Mesenchymal stem cell (in vitro differentiated cells and primary cell): ENCODE measurements at regions not wholly inside any gene's neighbourhood (a gene's known extent, or its start where the extent isn't known, plus 50 kb on each side); places are given as distances from the start of the nearest gene placed in this dataset.

Source experiments
- DNase-seq: peaks from one replicate; pipeline ENCODE4 v3.0.0-alpha.2; 2013
- H2AFZ ChIP-seq: one replicate; pipeline ENCODE4 v1.6.1; 2013; ENCODE audit warnings: low read depth, mild to moderate bottlenecking, control low read depth, inconsistent platforms, low read length, moderate library complexity
- H2AK5ac ChIP-seq: 2 replicates; pipeline ENCODE4 v1.6.1; 2013; ENCODE audit warnings: low read length, moderate library complexity, mild to moderate bottlenecking, inconsistent platforms; ENCODE audit not compliant: severe bottlenecking
- H2BK120ac ChIP-seq: one replicate; pipeline ENCODE4 v1.6.1; 2013; ENCODE audit warnings: low read depth, mild to moderate bottlenecking, inconsistent platforms, low read length, moderate library complexity
- H2BK12ac ChIP-seq, 2 experiments: one replicate each; pipeline ENCODE4 v1.6.1; 2013; ENCODE audit warnings: inconsistent platforms in 2 of 2, low read length in 2 of 2, mild to moderate bottlenecking in 2 of 2, moderate library complexity in 2 of 2, control low read depth in 1 of 2
- H2BK15ac ChIP-seq: one replicate; pipeline ENCODE4 v1.6.1; 2013; ENCODE audit warnings: mild to moderate bottlenecking, low read depth, inconsistent platforms; ENCODE audit not compliant: poor library complexity, severe bottlenecking
- H2BK5ac ChIP-seq: 2 replicates; pipeline ENCODE4 v1.6.1; 2013; ENCODE audit warnings: low read depth, mild to moderate bottlenecking, low read length, control low read depth, inconsistent platforms; ENCODE audit not compliant: poor library complexity, severe bottlenecking
- H3K14ac ChIP-seq, 2 experiments: one replicate each; pipeline ENCODE4 v1.6.1; 2013; ENCODE audit warnings: inconsistent platforms in 2 of 2, low read length in 2 of 2, control low read depth in 1 of 2, mild to moderate bottlenecking in 1 of 2, moderate library complexity in 1 of 2
- H3K18ac ChIP-seq, 2 experiments: one replicate each; pipeline ENCODE4 v1.6.1; 2013; ENCODE audit warnings: inconsistent platforms in 2 of 2, low read length in 2 of 2, control low read depth in 1 of 2, low read depth in 1 of 2, mild to moderate bottlenecking in 1 of 2
- H3K23ac ChIP-seq, 2 experiments: one replicate each; pipeline ENCODE4 v1.6.1; 2013; ENCODE audit warnings: inconsistent platforms in 2 of 2, low read length in 2 of 2, mild to moderate bottlenecking in 2 of 2, moderate library complexity in 2 of 2, control low read depth in 1 of 2
- H3K27ac ChIP-seq: 2 replicates; pipeline ENCODE4 v1.5.1; 2013; ENCODE audit warnings: mild to moderate bottlenecking, moderate library complexity, low read length, control low read depth, inconsistent platforms; ENCODE audit not compliant: poor library complexity, severe bottlenecking
- H3K27me3 ChIP-seq, 2 experiments: 2 replicates each; pipeline versions ENCODE4 v1.6.1 to v1.7.0; 2013; ENCODE audit warnings: low read length in 2 of 2, mild to moderate bottlenecking in 2 of 2, moderate library complexity in 2 of 2, control low read depth in 1 of 2, inconsistent platforms in 1 of 2; ENCODE audit not compliant: control insufficient read depth in 1 of 2, insufficient read depth in 1 of 2
- H3K36me3 ChIP-seq, 2 experiments: 2 replicates each; pipeline versions ENCODE4 v1.6.1 to v1.7.0; 2013; ENCODE audit warnings: low read length in 2 of 2, control low read depth in 1 of 2, inconsistent platforms in 1 of 2, low read depth in 1 of 2, mild to moderate bottlenecking in 1 of 2; ENCODE audit not compliant: insufficient read depth in 2 of 2, control insufficient read depth in 1 of 2
- H3K4ac ChIP-seq, 2 experiments: one replicate each; pipeline ENCODE4 v1.6.1; 2013; ENCODE audit warnings: inconsistent platforms in 2 of 2, low read length in 2 of 2, mild to moderate bottlenecking in 2 of 2, moderate library complexity in 2 of 2, control low read depth in 1 of 2, low read depth in 1 of 2
- H3K4me1 ChIP-seq: 2 replicates; pipeline ENCODE4 v1.6.1; 2013; ENCODE audit warnings: low read depth, low read length, control low read depth; ENCODE audit not compliant: control insufficient read depth, insufficient read depth
- H3K4me2 ChIP-seq: 2 replicates; pipeline ENCODE4 v1.6.1; 2013; ENCODE audit warnings: low read length, mild to moderate bottlenecking, inconsistent platforms; ENCODE audit not compliant: poor library complexity, severe bottlenecking
- H3K4me3 ChIP-seq, 2 experiments: 2 replicates each; pipeline versions ENCODE4 v1.5.1 to v1.7.0; 2013; ENCODE audit warnings: low read length in 2 of 2, mild to moderate bottlenecking in 2 of 2, control low read depth in 1 of 2, low read depth in 1 of 2; ENCODE audit not compliant: insufficient read depth in 1 of 2
- H3K79me1 ChIP-seq: replicated peaks from 2 replicates; pipeline ENCODE4 v1.6.1; 2013; ENCODE audit warnings: mild to moderate bottlenecking, control low read depth, low read length, inconsistent platforms; ENCODE audit not compliant: poor library complexity, severe bottlenecking
- H3K9ac ChIP-seq: 2 replicates; pipeline ENCODE4 v1.7.0; 2013; ENCODE audit warnings: mild to moderate bottlenecking, low read length, moderate library complexity
- H3K9me3 ChIP-seq: 2 replicates; pipeline ENCODE4 v1.7.0; 2013; ENCODE audit warnings: mild to moderate bottlenecking, low read length; ENCODE audit not compliant: control insufficient read depth
- H4K8ac ChIP-seq: one replicate; pipeline ENCODE4 v1.6.1; 2013; ENCODE audit warnings: inconsistent platforms, mild to moderate bottlenecking, low read length, moderate library complexity
- H4K91ac ChIP-seq: one replicate; pipeline ENCODE4 v1.6.1; 2013; ENCODE audit warnings: mild to moderate bottlenecking, low read length, inconsistent platforms
- WGBS: methylation state at CpG from one replicate; pipeline ENCODE4 v1.1.7; 2013; ENCODE audit warnings: mixed read lengths; 5-methylcytosine and 5-hydroxymethylcytosine counted together

- Histone ChIP-seq H3K36me3 (no peaks in the 10 kb centered on the region), H2AFZ (no peak overlapping the region), H3K27ac (no peak overlapping the region), H3K9me3 (peaks cover 7% of the 10 kb centered on the region), H3K4me2 (no peak overlapping the region), H3K18ac (no peak overlapping the region), H3K4ac (no peak overlapping the region), H4K91ac (no peak overlapping the region), H3K14ac (no peak overlapping the region), H4K8ac (no peak overlapping the region), H2BK5ac (no peak overlapping the region), H2BK120ac (no peak overlapping the region), H2AK5ac (no peak overlapping the region), H3K79me1 (no peaks in the 10 kb centered on the region), H3K4me3 (no peak overlapping the region), H2BK12ac (no peak overlapping the region), H3K4me1 (peaks cover 3% of the 10 kb centered on the region), H3K23ac (no peak overlapping the region), H3K9ac (no peak overlapping the region), H3K27me3 (no peaks in the 10 kb centered on the region), H2BK15ac (no peak overlapping the region)
- DNase-seq, result no peak
- WGBS, result 100% methylated on average over 1 of the region's 1 CpG
Measured at GRCh38 chr4:162685410-162685809, 481.3 kb downstream of the NAF1 start.

DNA sequence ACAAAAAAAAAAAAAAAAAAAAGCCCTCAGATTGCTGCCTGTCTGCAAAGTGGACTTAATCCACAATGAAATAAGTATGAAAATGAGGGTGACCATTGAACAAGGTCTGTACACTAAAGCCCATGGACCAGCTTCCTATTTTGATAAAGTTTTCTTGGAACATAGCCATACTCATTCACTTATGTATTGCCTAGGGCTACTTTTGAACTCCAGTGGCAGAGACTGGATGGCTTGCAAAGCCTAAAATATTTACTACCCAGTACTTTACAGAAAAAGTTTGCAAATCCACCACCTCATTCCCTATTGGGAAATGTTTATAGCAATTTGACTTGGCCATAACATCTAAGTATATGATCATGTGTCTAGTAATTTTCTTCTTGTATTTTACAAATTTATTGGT, 481.7 kb downstream of the NAF1 start:
- Histone ChIP-seq H3K18ac (no peak overlapping the region), H2BK5ac (no peak overlapping the region), H4K91ac (no peak overlapping the region), H2BK15ac (no peak overlapping the region), H3K27me3 (no peaks in the 10 kb centered on the region), H3K9me3 (peaks cover 7% of the 10 kb centered on the region), H2BK12ac (no peak overlapping the region), H3K4me3 (no peak overlapping the region), H3K23ac (no peak overlapping the region), H2AK5ac (no peak overlapping the region), H3K36me3 (no peaks in the 10 kb centered on the region), H3K14ac (no peak overlapping the region), H3K4me1 (peaks cover 3% of the 10 kb centered on the region), H4K8ac (no peak overlapping the region), H3K79me1 (no peaks in the 10 kb centered on the region), H3K9ac (no peak overlapping the region), H3K27ac (peak overlapping the region; percentile 82), H2BK120ac (no peak overlapping the region), H3K4me2 (no peak overlapping the region), H3K4ac (no peak overlapping the region), H2AFZ (no peak overlapping the region)
- no peak for DNase-seq

DNA sequence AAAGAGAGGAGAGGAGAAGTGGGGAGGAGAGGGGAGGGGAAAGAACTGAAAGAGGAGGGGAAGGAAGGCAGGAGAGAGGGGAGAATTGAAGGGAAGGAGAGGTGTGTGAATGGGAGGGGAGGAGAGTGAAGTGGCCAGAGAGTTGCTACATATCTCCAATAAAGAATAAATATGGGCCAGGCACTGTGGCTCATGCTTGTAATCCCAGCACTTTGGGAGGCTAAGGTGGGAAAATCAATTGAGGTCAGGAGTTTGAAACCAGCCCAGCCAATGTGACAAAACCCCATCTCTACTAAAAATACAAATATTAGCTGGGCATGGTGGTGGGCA, 482.4 kb downstream of the NAF1 start:
- Histone ChIP-seq H2BK12ac (no peak overlapping the region), H3K18ac (no peak overlapping the region), H3K4me1 (peaks cover 3% of the 10 kb centered on the region), H2BK120ac (no peak overlapping the region), H3K4me3 (no peak overlapping the region), H2AK5ac (no peak overlapping the region), H3K4me2 (no peak overlapping the region), H3K27ac (peak overlapping the region; percentile 82), H4K91ac (no peak overlapping the region), H3K14ac (no peak overlapping the region), H3K9me3 (peaks cover 10% of the 10 kb centered on the region), H3K36me3 (no peaks in the 10 kb centered on the region), H2AFZ (no peak overlapping the region), H3K23ac (no peak overlapping the region), H3K27me3 (no peaks in the 10 kb centered on the region), H2BK15ac (no peak overlapping the region), H3K9ac (no peak overlapping the region), H4K8ac (no peak overlapping the region), H3K4ac (no peak overlapping the region), H2BK5ac (peak overlapping the region; percentile 22), H3K79me1 (no peaks in the 10 kb centered on the region)
- DNase-seq, result no peak

GRCh38 chr4:162683659-162684370, 482.9 kb downstream of the NAF1 start:
- no peaks in the 10 kb centered on the region for H3K36me3 ChIP-seq
- no peaks in the 10 kb centered on the region for H3K27me3 ChIP-seq
- no peak overlapping the region for H3K14ac ChIP-seq
- H3K4me2 ChIP-seq, result no peak overlapping the region
- no peak overlapping the region for H3K23ac ChIP-seq
- no peak overlapping the region for H2BK12ac ChIP-seq
- no peaks in the 10 kb centered on the region for H3K79me1 ChIP-seq
- no peak overlapping the region for H4K91ac ChIP-seq
- H2BK15ac ChIP-seq, result no peak overlapping the region
- peak overlapping the region; percentile 82 for H3K27ac ChIP-seq
- no peak overlapping the region for H3K4me3 ChIP-seq
- no peak overlapping the region for H3K4ac ChIP-seq
- peaks cover 3% of the 10 kb centered on the region for H3K4me1 ChIP-seq
- no peak overlapping the region for H2BK120ac ChIP-seq
- peak; percentile 8 for DNase-seq
- no peak overlapping the region for H3K9ac ChIP-seq
- no peak overlapping the region for H4K8ac ChIP-seq
- peaks cover 15% of the 10 kb centered on the region for H3K9me3 ChIP-seq
- H2AK5ac ChIP-seq, result no peak overlapping the region
- no peak overlapping the region for H2AFZ ChIP-seq
- WGBS, result 40% methylated on average over 2 of the region's 5 CpGs
- no peak overlapping the region for H3K18ac ChIP-seq
- no peak overlapping the region for H2BK5ac ChIP-seq
